A549 (cell line): ENCODE measurements at regions not wholly inside any gene's neighbourhood (a gene's known extent, or its start where the extent isn't known, plus 50 kb on each side); places are given as distances from the start of the nearest gene placed in this dataset.

Source experiments
- ATAC-seq, 2 experiments: fragments of 200-7000 bp in 1 of 2; fragments of >200 bp in 1 of 2; cut with Nextera tagmentation in 1 of 2; cut with Tn5 transposase in 1 of 2; 3 replicates each; pipeline versions ENCODE4 v1.8.0 to v1.9.1; 2018 to 2020; ENCODE audit warnings: mild to moderate bottlenecking in 1 of 2, moderate library complexity in 1 of 2
- CTCF ChIA-PET: fragments of 300-600 bp; sonication (Branson Sonifier 250); formaldehyde crosslinking; extraction: SDS; loops from one replicate; lab custom pipeline; 2021; ENCODE audit warnings: antibody characterized with exemption, inconsistent platforms; lab: Yijun Ruan, JAX
- POLR2A ChIA-PET: fragments of 350-600 bp; formaldehyde crosslinking; extraction: SDS; loops from one replicate; lab custom pipeline; 2021; ENCODE audit warnings: antibody characterized with exemption, inconsistent platforms; lab: Yijun Ruan, JAX
- DNase-seq, 2 experiments: peaks; one replicate each; pipeline versions ENCODE4 v3.0.0 to v3.0.0-alpha.2; 2011 to 2016; ENCODE audit warnings: low read depth in 1 of 2, low spot score in 1 of 2
- FAIRE-seq: peaks from 2 replicates; lab custom pipeline; 2011; peaks lifted over from hg19 to GRCh38; lab: Jason Lieb, UNC
- H3K27ac ChIP-seq, 2 experiments: fragments of >200 bp; sonication (Bioruptor Twin); formaldehyde crosslinking; 3 replicates each; pipeline ENCODE4 v1.5.1; 2016 to 2017
- H3K4me1 ChIP-seq: fragments of >200 bp; sonication (Bioruptor Twin); formaldehyde crosslinking; 3 replicates; pipeline ENCODE4 v1.6.1; 2016
- H3K4me2 ChIP-seq: fragments of >200 bp; sonication (Bioruptor Twin); formaldehyde crosslinking; 3 replicates; pipeline ENCODE4 v1.6.1; 2016
- H3K4me3 ChIP-seq: fragments of >200 bp; sonication (Bioruptor Twin); formaldehyde crosslinking; 3 replicates; pipeline ENCODE4 v1.5.1; 2016
- H3K9me3 ChIP-seq: fragments of >200 bp; sonication (Bioruptor Twin); formaldehyde crosslinking; 3 replicates; pipeline ENCODE4 v1.6.1; 2016
- ATOH8 ChIP-seq: fragments of 250-450 bp; sonication (Bioruptor Pico); IDR thresholded peaks from 2 replicates; pipeline ENCODE4 v1.5.0; 2020; ENCODE audit warnings: low read depth, mild to moderate bottlenecking, moderate library complexity
- BHLHE40 ChIP-seq: IDR thresholded peaks from 2 replicates; pipeline ENCODE4 v1.6.1; 2012; ENCODE audit warnings: low read depth, low read length, inconsistent platforms
- CBX2 ChIP-seq: fragments of 200-600 bp; sonication (generic); IDR thresholded peaks from 2 replicates; pipeline ENCODE4 v1.6.1; 2016; ENCODE audit warnings: low read depth, mild to moderate bottlenecking, borderline replicate concordance
- CEBPB ChIP-seq, 2 experiments: fragments of >200 bp in 1 of 2; sonication (Bioruptor Twin) in 1 of 2; formaldehyde crosslinking in 1 of 2; IDR thresholded peaks; 2 replicates each; pipeline ENCODE4 v1.6.1; 2012 to 2016
- CHD2 ChIP-seq: fragments of 150-350 bp; IDR thresholded peaks from 2 replicates; pipeline ENCODE4 v1.6.1; 2014; ENCODE audit warnings: low read length; ENCODE audit not compliant: partially characterized antibody
- CHD4 ChIP-seq: fragments of 200-600 bp; sonication (generic); IDR thresholded peaks from 2 replicates; pipeline ENCODE4 v1.6.1; 2016; ENCODE audit warnings: antibody characterized with exemption, mild to moderate bottlenecking, borderline replicate concordance
- CTCF ChIP-seq: fragments of >200 bp; sonication (Bioruptor Twin); formaldehyde crosslinking; IDR thresholded peaks from 3 replicates; pipeline ENCODE4 v1.5.1; 2016
- EHF ChIP-seq: fragments of 250-450 bp; sonication (Bioruptor Pico); IDR thresholded peaks from 2 replicates; pipeline ENCODE4 v1.5.0; 2020; ENCODE audit warnings: mild to moderate bottlenecking
- ELK1 ChIP-seq: fragments of 150-350 bp; IDR thresholded peaks from 2 replicates; pipeline ENCODE4 v1.6.1; 2014; ENCODE audit warnings: low read depth, mild to moderate bottlenecking, low read length
- ESRRA ChIP-seq: fragments of 150-350 bp; IDR thresholded peaks from 2 replicates; pipeline ENCODE4 v1.6.1; 2014; ENCODE audit warnings: mild to moderate bottlenecking, low read length, borderline replicate concordance
- FOXS1 ChIP-seq: fragments of 250-450 bp; sonication (Bioruptor Pico); IDR thresholded peaks from 2 replicates; pipeline ENCODE4 v1.5.0; 2020; ENCODE audit warnings: mild to moderate bottlenecking, moderate library complexity
- GATA3 ChIP-seq: IDR thresholded peaks from 2 replicates; pipeline ENCODE4 v1.6.1; 2012; ENCODE audit warnings: borderline replicate concordance
- HEYL ChIP-seq: fragments of 250-450 bp; sonication (Bioruptor Pico); IDR thresholded peaks from 2 replicates; pipeline ENCODE4 v1.8.0; 2021; ENCODE audit warnings: mild to moderate bottlenecking, moderate library complexity
- HMGXB4 ChIP-seq: fragments of 250-450 bp; sonication (Bioruptor Pico); IDR thresholded peaks from 2 replicates; pipeline ENCODE4 v1.5.0; 2021; ENCODE audit warnings: mild to moderate bottlenecking, moderate library complexity, borderline replicate concordance
- KDM5A ChIP-seq: fragments of 200-600 bp; sonication (generic); IDR thresholded peaks from 2 replicates; pipeline ENCODE4 v1.6.1; 2016; ENCODE audit warnings: antibody characterized with exemption, mild to moderate bottlenecking
- MAFK ChIP-seq: fragments of 450-650 bp; IDR thresholded peaks from 2 replicates; pipeline ENCODE4 v1.6.1; 2014; ENCODE audit not compliant: partially characterized antibody
- MAX ChIP-seq: IDR thresholded peaks from 2 replicates; pipeline ENCODE4 v1.6.1; 2012
- MAZ ChIP-seq: fragments of 150-350 bp; IDR thresholded peaks from 2 replicates; pipeline ENCODE4 v1.6.1; 2014; ENCODE audit warnings: antibody characterized with exemption, low read depth, low read length, borderline replicate concordance
- NFE2L2 ChIP-seq: fragments of 150-350 bp; conservative IDR thresholded peaks from 2 replicates; pipeline ENCODE4 v1.6.1; 2014; ENCODE audit warnings: low read length
- NPAS2 ChIP-seq: fragments of 250-450 bp; sonication (Bioruptor Pico); IDR thresholded peaks from 2 replicates; pipeline ENCODE4 v1.8.0; 2022; ENCODE audit warnings: mild to moderate bottlenecking, moderate library complexity, borderline replicate concordance
- RAD21 ChIP-seq, 2 experiments: fragments of >200 bp in 1 of 2; sonication (Bioruptor Twin) in 1 of 2; formaldehyde crosslinking in 1 of 2; IDR thresholded peaks in 1 of 2; conservative IDR thresholded peaks in 1 of 2; 2 replicates in 1 of 2; 3 replicates in 1 of 2; pipeline ENCODE4 v1.6.1; 2012 to 2018; ENCODE audit warnings: inconsistent platforms in 1 of 2
- RARB ChIP-seq: fragments of 250-450 bp; sonication (Bioruptor Pico); IDR thresholded peaks from 2 replicates; pipeline ENCODE4 v1.8.0; 2021; ENCODE audit warnings: mild to moderate bottlenecking, moderate library complexity
- RFX5 ChIP-seq: fragments of 450-650 bp; IDR thresholded peaks from 2 replicates; pipeline ENCODE4 v1.7.1; 2014; ENCODE audit warnings: antibody characterized with exemption, mild to moderate bottlenecking, moderate library complexity
- RNF2 ChIP-seq: fragments of 200-600 bp; sonication (generic); IDR thresholded peaks from 2 replicates; pipeline ENCODE4 v1.6.1; 2016; ENCODE audit warnings: low read depth, mild to moderate bottlenecking, antibody characterized with exemption, moderate library complexity, borderline replicate concordance
- SREBF2 ChIP-seq: fragments of 450-650 bp; IDR thresholded peaks from 2 replicates; pipeline ENCODE4 v1.6.1; 2014; ENCODE audit warnings: mild to moderate bottlenecking, moderate library complexity
- TFCP2L1 ChIP-seq: fragments of 250-450 bp; sonication (Bioruptor Pico); IDR thresholded peaks from 2 replicates; pipeline ENCODE4 v1.5.0; 2021; ENCODE audit warnings: mild to moderate bottlenecking
- USF2 ChIP-seq: fragments of 450-650 bp; IDR thresholded peaks from 2 replicates; pipeline ENCODE4 v1.6.1; 2014; ENCODE audit warnings: antibody characterized with exemption
- ZC3H11A ChIP-seq: fragments of 450-650 bp; IDR thresholded peaks from 2 replicates; pipeline ENCODE4 v1.6.1; 2014; ENCODE audit warnings: antibody characterized with exemption, mild to moderate bottlenecking
- ZFP36 ChIP-seq: fragments of 450-650 bp; IDR thresholded peaks from 2 replicates; pipeline ENCODE4 v1.6.1; 2014; ENCODE audit warnings: borderline replicate concordance; ENCODE audit not compliant: partially characterized antibody
- ZNF302 ChIP-seq: fragments of 250-450 bp; sonication (Bioruptor Pico); IDR thresholded peaks from 2 replicates; pipeline ENCODE4 v1.9.0; 2021; ENCODE audit warnings: inconsistent platforms, mild to moderate bottlenecking, moderate library complexity
- ZSCAN20 ChIP-seq: fragments of 250-450 bp; sonication (Bioruptor Pico); IDR thresholded peaks from 2 replicates; pipeline ENCODE4 v1.8.0; 2022; ENCODE audit warnings: mild to moderate bottlenecking, moderate library complexity
- WGBS: methylation state at CpG from one replicate; pipeline ENCODE4 v1.1.6; 2017; ENCODE audit errors: missing lambda C conversion rate; 5-methylcytosine and 5-hydroxymethylcytosine counted together

- POLR2A ChIA-PET, result no interaction called here
- TF ChIP-seq ZNF302 (CRISPR knock-in tag), result no peak
- no peak for TF ChIP-seq ZFP36
- no peak for TF ChIP-seq RFX5
- TF ChIP-seq RNF2, result no peak
- no peak for TF ChIP-seq ESRRA
- no peak for TF ChIP-seq TFCP2L1 (CRISPR knock-in tag)
- TF ChIP-seq BHLHE40, result no peak
- no peak for TF ChIP-seq USF2
- TF ChIP-seq CTCF, result no peak
- no peak for TF ChIP-seq ATOH8 (CRISPR knock-in tag)
- no peak for TF ChIP-seq NPAS2 (CRISPR knock-in tag)
- no peak for TF ChIP-seq CHD2
- no peak for TF ChIP-seq ZSCAN20 (CRISPR knock-in tag)
- TF ChIP-seq RARB (CRISPR knock-in tag), result no peak
- no peak for TF ChIP-seq CHD4
- TF ChIP-seq HEYL, result no peak
- no peak for TF ChIP-seq CBX2
- TF ChIP-seq GATA3, result no peak
- H3K4me1 ChIP-seq, result no peaks in the 10 kb centered on the region
- FAIRE-seq, result no peak
- H3K27ac ChIP-seq, result no peak overlapping the region
- 31% methylated on average over 2 of the region's 2 CpGs for WGBS
- no peak overlapping the region for H3K4me2 ChIP-seq
- CTCF ChIA-PET, result no interaction called here
- H3K9me3 ChIP-seq, result no peaks in the 10 kb centered on the region
- no peak overlapping the region for H3K4me3 ChIP-seq
- no peak for DNase-seq
- ATAC-seq, result no peak
Measured at GRCh38 chr18:54090856-54091255, 133.6 kb downstream of the MBD2 start.

- ATAC-seq, result no peak
- WGBS, result 10% methylated on average over 2 of the region's 2 CpGs
- Histone ChIP-seq H3K9me3 (no peaks in the 10 kb centered on the region), H3K4me3 (no peak overlapping the region), H3K27ac (no peak overlapping the region), H3K4me1 (no peaks in the 10 kb centered on the region), H3K4me2 (no peak overlapping the region)
- TF ChIP-seq RAD21 (conservative IDR thresholded peaks at IDR 0.05 in 1 of 2, IDR thresholded peaks at IDR 0.05 in 1 of 2), result no peak
- no peak for TF ChIP-seq NPAS2 (CRISPR knock-in tag)
- TF ChIP-seq EHF, result no peak
- no peak for TF ChIP-seq MAZ
- TF ChIP-seq CEBPB (IDR thresholded peaks at IDR 0.05), result no peak
- TF ChIP-seq ELK1, result no peak
- TF ChIP-seq HEYL, result no peak
- no peak for TF ChIP-seq CBX2
- no peak for TF ChIP-seq NFE2L2
- no peak for TF ChIP-seq KDM5A
- TF ChIP-seq HMGXB4 (CRISPR knock-in tag), result no peak
- TF ChIP-seq MAX, result no peak
- no peak for TF ChIP-seq ESRRA
- no peak for TF ChIP-seq CHD4
- TF ChIP-seq RNF2, result no peak
- no peak for TF ChIP-seq SREBF2
- no peak for TF ChIP-seq FOXS1
- no peak for TF ChIP-seq MAFK
- TF ChIP-seq ZC3H11A, result no peak
- POLR2A ChIA-PET, result no interaction called here
- CTCF ChIA-PET, result no interaction called here
- FAIRE-seq, result no peak
- no peak for DNase-seq
Measured at GRCh38 chr18:54089749-54090459, 134.6 kb downstream of the MBD2 start.
